Activated CD4-positive, alpha-beta T cell treated with anti-CD3 and anti-CD28 coated beads for 48 hours (primary cell): ENCODE measurements at regions not wholly inside any gene's neighbourhood (a gene's known extent, or its start where the extent isn't known, plus 50 kb on each side); places are given as distances from the start of the nearest gene placed in this dataset.

Source experiments
- DNase-seq: peaks from one replicate; pipeline ENCODE4 v3.0.0-alpha.2; 2020

- DNase-seq, result no peak
Measured at GRCh38 chr5:129821477-129822131, 73.7 kb downstream of the MINAR2 start.

DNA sequence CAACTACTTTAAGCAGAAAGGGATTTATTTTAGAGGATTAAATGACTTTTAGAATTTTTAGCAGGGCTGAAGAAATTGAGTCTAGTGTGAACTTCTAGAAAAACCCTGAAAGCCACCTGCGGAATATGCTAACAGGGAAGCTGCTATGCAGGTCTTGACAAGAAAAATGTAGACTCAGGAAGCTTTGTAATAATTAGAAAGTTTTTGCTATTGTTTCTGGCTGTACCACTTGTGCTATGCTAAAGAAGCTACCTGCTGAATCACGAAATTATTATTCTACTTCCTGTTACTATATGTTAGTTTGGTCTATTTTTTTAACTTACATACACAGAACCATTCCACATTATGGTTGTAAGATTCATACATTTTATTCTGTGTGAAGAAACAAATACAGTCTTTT, 74.0 kb upstream of the CHSY3 start:
- DNase-seq, result no peak

GRCh38 chr5:129836321-129836720, 67.9 kb upstream of the CHSY3 start:
- no peak for DNase-seq

DNA sequence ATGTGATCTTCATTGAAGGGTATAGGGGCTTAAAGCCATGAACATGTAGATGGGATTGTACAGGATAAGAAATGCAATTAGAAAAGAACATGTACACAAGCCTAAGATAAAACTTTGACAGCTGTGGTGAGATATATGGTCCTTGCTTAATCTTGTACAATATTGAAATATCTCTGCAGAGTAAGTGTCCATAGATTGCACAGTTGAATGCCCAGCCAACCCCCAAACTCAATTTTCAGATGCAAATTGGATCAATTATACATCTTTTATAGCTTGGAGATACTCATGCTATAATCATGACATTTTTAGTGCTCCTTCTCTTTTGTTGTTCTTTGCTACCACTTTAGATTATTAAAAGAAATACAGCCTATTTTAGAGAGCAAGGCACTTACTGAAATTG, 59.5 kb upstream of the CHSY3 start:
- DNase-seq, result no peak

GRCh38 chr5:129852747-129853352, 51.4 kb upstream of the CHSY3 start:
- DNase-seq, result peak; percentile 85

DNA sequence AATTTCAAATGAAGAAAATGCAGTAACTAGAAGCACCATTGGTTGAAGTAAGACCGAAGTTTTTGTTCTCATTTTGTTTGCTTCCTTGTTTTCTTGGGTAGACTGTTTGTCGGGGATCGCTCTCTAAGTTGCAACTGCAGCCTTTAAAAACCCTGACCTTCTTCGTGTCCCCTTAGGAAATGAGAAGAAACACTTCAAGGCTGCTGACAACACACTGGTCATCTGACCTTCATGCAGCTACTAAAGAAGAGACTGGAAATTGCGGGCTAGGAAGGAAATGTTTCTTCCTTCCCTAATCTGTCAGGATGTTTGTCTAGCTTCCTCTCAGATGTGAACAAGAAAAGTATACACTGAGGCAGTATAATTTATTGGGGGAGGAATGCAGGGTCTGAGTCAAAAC, 50.7 kb upstream of the CHSY3 start:
- no peak for DNase-seq
